HG02571 (cell line): ENCODE measurements at regions not wholly inside any gene's neighbourhood (a gene's known extent, or its start where the extent isn't known, plus 50 kb on each side); places are given as distances from the start of the nearest gene placed in this dataset.
"Not testable (repeated sequence)": the region's sequence is repeated elsewhere in the genome, so short reads cannot be mapped to it uniquely, and the experiment has no call there.

Experiments
- ATAC-seq: cut with Tn5 transposase; IDR thresholded peaks from one replicate; pipeline ENCODE4 v1.9.1; 2021; ENCODE audit warnings: mild to moderate bottlenecking, moderate library complexity; ENCODE audit not compliant: unreplicated experiment

DNA sequence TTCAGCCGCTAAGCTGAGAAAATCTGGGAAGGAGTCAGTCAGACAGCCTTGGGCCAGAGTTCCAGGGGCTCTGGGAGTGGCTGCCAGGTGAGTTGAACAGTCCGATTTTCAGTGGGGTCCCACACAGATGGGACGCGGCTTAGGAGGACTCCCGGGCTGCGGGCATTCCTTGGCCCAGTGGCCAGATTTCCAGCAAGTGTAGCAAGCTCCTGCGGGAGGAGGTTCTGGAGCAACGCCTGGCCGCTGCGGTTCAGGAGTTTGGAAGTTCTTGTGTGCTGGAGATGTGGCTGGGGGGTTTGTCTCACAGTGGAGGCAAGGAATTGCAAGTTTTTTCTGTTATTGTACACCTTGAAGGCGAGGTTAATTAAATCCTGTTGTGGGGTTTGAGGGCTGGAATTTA, 1020.1 kb upstream of the MANEA start:
- ATAC-seq, result not testable (repeated sequence)

- no peak for ATAC-seq
These were observed 1029.1 kb upstream of the MANEA start for GRCh38 chr6:94548201-94548600.

GRCh38 chr6:94535798-94536197, 1041.5 kb upstream of the MANEA start:
- no peak for ATAC-seq

- no peak for ATAC-seq
These were observed 1065.7 kb upstream of the MANEA start for GRCh38 chr6:94511502-94512088.

DNA sequence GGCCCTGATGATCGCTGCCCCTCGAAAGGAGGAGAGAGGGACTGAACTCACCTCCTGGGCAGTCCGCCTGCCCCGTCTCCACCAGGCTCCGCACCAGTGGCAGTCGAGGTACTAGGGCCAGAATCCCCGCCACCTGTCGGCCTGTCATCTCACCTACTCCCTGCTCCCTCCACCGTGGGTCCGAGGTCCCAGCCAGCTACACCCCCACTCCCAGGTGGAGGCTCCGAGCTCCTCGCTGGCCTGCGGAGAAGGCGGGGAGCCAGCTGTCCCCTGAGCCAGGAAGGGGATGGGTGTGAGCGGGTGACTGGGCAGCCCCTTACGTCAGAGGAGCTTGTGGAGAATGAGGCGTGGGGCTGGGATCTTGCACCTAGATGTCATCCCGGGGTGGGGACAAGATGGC, 1066.5 kb upstream of the MANEA start:
- ATAC-seq, result no peak

DNA sequence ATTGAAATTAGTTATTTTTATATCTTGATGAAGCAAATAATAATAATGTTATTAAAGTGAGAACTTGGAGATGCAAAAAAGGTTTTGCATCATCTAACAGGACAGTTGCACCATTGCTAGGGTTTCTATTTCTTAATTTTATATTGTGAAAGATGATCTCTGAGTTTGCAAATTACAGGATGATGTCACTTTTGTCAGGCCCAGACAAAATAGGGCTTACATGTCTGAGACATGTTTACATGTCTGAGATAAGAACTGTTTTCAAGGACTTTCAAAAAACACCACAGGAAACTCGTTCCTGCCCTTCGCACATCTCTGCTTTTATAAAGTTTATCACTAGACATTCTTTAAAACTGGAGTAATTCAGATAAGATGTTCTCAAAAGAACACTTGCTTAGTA, 1075.8 kb upstream of the MANEA start:
- ATAC-seq, result no peak

DNA sequence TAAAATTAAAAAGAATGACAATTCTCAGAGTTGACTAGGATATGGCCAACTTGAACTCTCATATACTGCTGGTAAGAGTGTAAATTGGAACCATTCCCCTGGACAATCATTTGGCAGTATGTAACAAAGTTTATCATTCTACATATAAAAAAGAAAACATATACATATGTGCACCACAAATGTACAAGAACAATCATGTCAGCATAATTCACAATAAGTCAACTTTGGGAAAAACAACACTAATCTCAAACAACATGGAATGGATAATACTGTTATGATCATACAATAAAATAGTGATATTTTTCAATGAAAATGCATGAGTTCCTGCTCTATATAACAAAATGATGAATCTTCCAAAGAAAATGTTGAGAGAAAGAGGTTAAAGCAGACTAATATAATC, 1078.7 kb upstream of the EPHA7 start:
- no peak for ATAC-seq

- ATAC-seq, result no peak
These were observed 1075.1 kb upstream of the EPHA7 start for GRCh38 chr6:94494500-94494899.

- ATAC-seq, result no peak
These were observed 1068.0 kb upstream of the EPHA7 start for GRCh38 chr6:94487371-94487770.

DNA sequence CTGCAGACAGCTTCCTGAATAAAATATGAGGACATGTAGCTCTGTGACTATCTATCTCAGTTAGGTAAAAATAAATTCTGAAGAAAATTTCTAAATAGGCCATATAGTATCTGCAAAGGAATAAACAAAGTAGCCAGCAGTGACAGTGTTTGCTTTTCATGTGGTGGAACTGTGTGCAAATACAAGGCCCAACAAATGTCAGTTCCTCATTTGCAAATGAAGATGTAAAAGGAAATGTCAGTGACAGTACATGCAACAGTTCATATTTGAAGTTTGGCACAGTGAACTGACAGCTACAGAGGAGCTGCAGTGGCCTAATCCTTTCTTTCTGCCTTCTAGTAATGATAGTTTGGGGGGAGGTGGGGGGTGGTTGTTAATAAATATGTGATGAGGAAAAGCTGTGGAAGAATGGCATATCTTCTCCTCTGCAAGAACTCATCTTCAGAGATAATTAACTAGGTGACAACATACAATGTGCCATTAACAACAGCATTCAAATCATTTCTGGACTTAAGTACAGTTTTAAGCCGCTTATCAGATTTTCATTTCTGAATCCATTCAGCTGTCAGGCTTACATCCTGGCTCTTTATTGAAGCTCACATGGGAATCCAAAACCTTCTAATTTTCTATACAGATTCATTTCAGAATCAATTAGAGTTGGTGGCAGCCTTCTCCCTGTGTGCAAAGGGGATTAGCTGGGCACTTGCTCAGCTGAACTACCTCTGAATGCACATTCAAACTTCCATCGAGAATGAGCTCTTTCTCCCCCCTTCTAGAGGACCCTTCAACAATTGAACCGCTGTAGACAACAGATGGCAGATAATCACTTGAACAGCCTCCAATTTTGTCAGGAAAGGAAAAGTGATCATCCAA, 1059.0 kb upstream of the EPHA7 start:
- no peak for ATAC-seq

GRCh38 chr6:94468830-94469229, 1049.5 kb upstream of the EPHA7 start:
- no peak for ATAC-seq

GRCh38 chr6:94464018-94464510, 1044.7 kb upstream of the EPHA7 start:
- no peak for ATAC-seq

GRCh38 chr6:94463306-94463705, 1043.9 kb upstream of the EPHA7 start:
- no peak for ATAC-seq

DNA sequence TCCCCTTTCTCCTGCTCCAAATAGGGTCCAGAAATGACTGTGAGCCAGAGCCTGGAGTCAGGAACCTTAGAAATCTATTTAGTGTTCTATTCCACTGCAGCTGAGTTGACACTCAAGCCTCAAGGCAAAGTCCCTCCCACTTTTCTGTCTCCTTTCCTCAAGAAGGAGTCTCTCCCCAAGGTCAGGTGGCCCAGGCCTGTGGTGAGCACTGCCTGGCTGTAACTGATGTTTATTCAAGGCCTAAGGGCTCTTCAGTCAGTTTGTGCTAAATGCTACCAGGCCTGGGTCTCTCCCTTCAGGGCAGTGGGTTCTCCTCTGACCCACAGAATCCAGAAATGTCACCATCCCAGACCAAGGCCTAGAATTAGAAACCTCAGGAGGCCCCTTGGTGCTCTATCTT, 1042.9 kb upstream of the EPHA7 start:
- ATAC-seq, result no peak

GRCh38 chr6:94456266-94456665, 1036.9 kb upstream of the EPHA7 start:
- no peak for ATAC-seq

- ATAC-seq, result no peak
These were observed 1034.9 kb upstream of the EPHA7 start for GRCh38 chr6:94454231-94454630.

- ATAC-seq, result no peak
These were observed 1026.8 kb upstream of the EPHA7 start for GRCh38 chr6:94446120-94446519.

- no peak for ATAC-seq
These were observed 1024.3 kb upstream of the EPHA7 start for GRCh38 chr6:94443701-94444100.

DNA sequence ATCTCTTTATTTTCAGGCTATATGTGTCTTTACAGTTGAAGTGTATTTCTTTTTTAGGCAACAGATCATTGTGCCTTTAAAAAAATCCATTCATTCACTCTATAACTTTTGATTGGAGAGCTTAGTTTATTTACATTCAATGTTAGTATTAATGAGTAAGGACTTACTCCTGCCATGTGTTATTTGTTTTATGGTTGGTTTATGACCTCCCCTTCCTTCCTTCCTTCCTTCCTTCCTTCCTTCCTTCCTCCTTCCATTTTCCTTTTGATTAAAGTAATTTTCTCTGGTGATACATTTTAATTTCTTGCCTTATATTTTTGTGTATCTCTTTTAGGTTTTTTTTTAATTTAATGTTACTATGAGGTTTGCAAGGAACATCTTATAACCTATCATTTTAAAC, 1005.3 kb upstream of the EPHA7 start:
- no peak for ATAC-seq

DNA sequence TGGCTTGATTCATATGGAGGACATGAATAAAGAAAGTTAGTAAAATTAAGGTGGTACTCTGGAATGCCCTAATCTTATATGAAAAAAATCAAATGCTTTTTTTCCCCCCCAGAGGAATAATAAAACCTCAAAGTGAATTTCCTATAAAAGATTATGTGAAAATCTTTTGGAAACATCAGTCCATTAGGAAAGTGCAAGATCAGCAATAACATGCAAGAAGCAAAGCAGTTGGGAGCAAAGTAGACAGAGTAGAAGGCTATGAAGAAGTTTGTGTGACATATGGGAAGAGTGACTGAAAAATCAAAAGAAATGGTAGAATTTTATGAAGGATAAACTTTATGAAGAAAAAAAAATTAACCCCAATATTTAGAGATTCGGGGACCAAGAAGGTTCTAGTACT, 998.0 kb upstream of the EPHA7 start:
- ATAC-seq, result no peak

DNA sequence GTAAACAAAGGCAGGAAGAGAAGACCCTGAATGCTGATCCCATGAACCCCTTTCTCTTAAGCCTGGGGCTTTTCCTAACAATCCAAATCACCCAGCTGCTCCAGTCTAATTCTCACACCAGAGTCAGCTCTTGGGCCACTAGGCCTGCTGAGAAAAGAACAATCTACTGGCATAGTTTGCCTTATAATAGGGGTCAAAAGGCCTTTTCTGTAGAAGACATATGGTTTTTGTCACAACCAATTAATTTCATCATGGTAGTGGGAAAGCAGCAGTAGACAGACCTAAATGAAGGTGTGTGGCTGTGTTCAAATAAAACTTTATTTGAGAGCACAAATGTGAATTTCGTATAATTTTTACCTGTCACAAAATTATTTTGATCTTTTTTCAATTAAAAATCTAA, 994.7 kb upstream of the EPHA7 start:
- no peak for ATAC-seq

DNA sequence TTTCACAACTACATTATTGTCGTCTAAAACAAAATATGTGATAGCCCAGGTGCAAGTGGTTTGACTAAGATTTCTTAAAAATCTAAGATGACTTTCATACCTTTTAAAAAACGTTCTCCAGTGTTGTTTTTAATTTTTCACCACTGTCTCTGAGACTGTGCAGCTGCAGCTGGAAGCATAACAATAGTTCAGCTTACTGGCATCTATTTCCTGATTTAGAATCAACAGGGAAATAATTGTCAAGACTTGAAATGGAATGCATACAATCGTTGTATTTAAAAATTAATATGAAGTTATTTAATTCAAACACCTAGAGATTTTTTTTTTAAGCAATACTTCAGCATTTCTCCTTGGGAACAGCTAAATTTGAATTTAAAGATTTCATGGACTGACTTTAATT, 982.0 kb upstream of the EPHA7 start:
- ATAC-seq, result no peak
